HEK293 (cell line): ENCODE measurements at regions not wholly inside any gene's neighbourhood (a gene's known extent, or its start where the extent isn't known, plus 50 kb on each side); places are given as distances from the start of the nearest gene placed in this dataset.

ENCODE experiments used
- CTCF ChIA-PET: fragments of 350-600 bp; formaldehyde crosslinking; extraction: SDS; loops from one replicate; lab custom pipeline; 2021; ENCODE audit warnings: antibody characterized with exemption; lab: Yijun Ruan, JAX
- POLR2A ChIA-PET: fragments of 300-600 bp; formaldehyde crosslinking; extraction: SDS; loops from one replicate; lab custom pipeline; 2020; ENCODE audit warnings: antibody characterized with exemption, inconsistent platforms; lab: Yijun Ruan, JAX
- H3K27ac ChIP-seq: fragments of 200-500 bp; sonication (Bioruptor generic); 2 replicates; pipeline ENCODE4 v1.5.1; 2014; ENCODE audit warnings: low read depth, low read length, control low read depth, inconsistent platforms; ENCODE audit errors: extremely low read depth
- H3K36me3 ChIP-seq, 2 experiments: fragments of 200-500 bp in 1 of 2; sonication (Bioruptor generic) in 1 of 2; 1 replicate in 1 of 2; 2 replicates in 1 of 2; pipeline ENCODE4 v1.5.1; 2014 to 2017; ENCODE audit warnings: inconsistent platforms in 2 of 2, low read length in 2 of 2; ENCODE audit not compliant: control insufficient read depth in 2 of 2, insufficient read depth in 1 of 2
- H3K4me1 ChIP-seq: fragments of 200-500 bp; sonication (Bioruptor generic); 2 replicates; pipeline ENCODE4 v1.5.1; 2014; ENCODE audit warnings: mild to moderate bottlenecking, low read length, inconsistent platforms; ENCODE audit not compliant: control insufficient read depth, insufficient read depth
- H3K4me3 ChIP-seq: 2 replicates; pipeline ENCODE4 v1.5.1; 2011; ENCODE audit warnings: low read depth, mild to moderate bottlenecking, control low read depth, low read length, moderate library complexity
- H3K9me3 ChIP-seq: fragments of 200-500 bp; sonication (Bioruptor generic); 2 replicates; pipeline ENCODE4 v1.5.1; 2014; ENCODE audit warnings: low read depth, low read length, inconsistent platforms; ENCODE audit not compliant: control insufficient read depth, insufficient read depth
- EGR2 ChIP-seq: fragments of 450-650 bp; formaldehyde crosslinking; IDR thresholded peaks from 2 replicates; pipeline ENCODE4 v1.5.1; 2016; ENCODE audit warnings: low read depth, missing biosample characterization, missing genetic modification characterization
- MEIS1 ChIP-seq: sonication (generic); formaldehyde crosslinking; IDR thresholded peaks from 2 replicates; pipeline ENCODE4 v1.8.1; 2022; ENCODE audit warnings: missing genetic modification reagents, mild to moderate bottlenecking, borderline replicate concordance
- OVOL3 ChIP-seq: fragments of 450-650 bp; formaldehyde crosslinking; IDR thresholded peaks from 2 replicates; pipeline ENCODE4 v1.5.1; 2016; ENCODE audit warnings: missing biosample characterization, missing genetic modification characterization
- PATZ1 ChIP-seq: fragments of 450-650 bp; formaldehyde crosslinking; IDR thresholded peaks from 2 replicates; pipeline ENCODE4 v1.5.1; 2016; ENCODE audit warnings: missing biosample characterization, missing genetic modification characterization
- TCF7L2 ChIP-seq: IDR thresholded peaks from 2 replicates; pipeline ENCODE4 v1.6.1; 2011; ENCODE audit warnings: low read depth, mild to moderate bottlenecking, inconsistent platforms, low read length, moderate library complexity, borderline replicate concordance
- ZNF354C ChIP-seq: fragments of 450-650 bp; formaldehyde crosslinking; IDR thresholded peaks from 2 replicates; pipeline ENCODE4 v1.5.1; 2016; ENCODE audit warnings: missing biosample characterization, missing genetic modification characterization, low read depth, borderline replicate concordance
- ZNF585B ChIP-seq: fragments of 450-650 bp; formaldehyde crosslinking; IDR thresholded peaks from 2 replicates; pipeline ENCODE4 v1.5.1; 2016; ENCODE audit warnings: missing biosample characterization, missing genetic modification characterization
- ZNF610 ChIP-seq: fragments of 450-650 bp; formaldehyde crosslinking; IDR thresholded peaks from 2 replicates; pipeline ENCODE4 v1.5.1; 2016; ENCODE audit warnings: missing biosample characterization, missing genetic modification characterization, borderline replicate concordance
- TF ChIP-seq, protein P1 (sequence below): fragments of 450-650 bp; formaldehyde crosslinking; IDR thresholded peaks from 2 replicates; pipeline ENCODE4 v1.5.1; 2016; ENCODE audit warnings: missing biosample characterization, missing genetic modification characterization
- TF ChIP-seq, protein P2 (sequence below): fragments of 450-650 bp; formaldehyde crosslinking; IDR thresholded peaks from 2 replicates; pipeline ENCODE4 v1.5.1; 2016; ENCODE audit warnings: missing biosample characterization, missing genetic modification characterization
- TF ChIP-seq, protein P3 (sequence below): fragments of 450-650 bp; formaldehyde crosslinking; IDR thresholded peaks from 2 replicates; pipeline ENCODE4 v1.5.1; 2016; ENCODE audit warnings: missing biosample characterization, missing genetic modification characterization
- TF ChIP-seq, protein P4 (sequence below): fragments of 450-650 bp; formaldehyde crosslinking; IDR thresholded peaks from 2 replicates; pipeline ENCODE4 v1.5.0; 2017; ENCODE audit warnings: missing biosample characterization, missing genetic modification characterization, borderline replicate concordance

DNA sequence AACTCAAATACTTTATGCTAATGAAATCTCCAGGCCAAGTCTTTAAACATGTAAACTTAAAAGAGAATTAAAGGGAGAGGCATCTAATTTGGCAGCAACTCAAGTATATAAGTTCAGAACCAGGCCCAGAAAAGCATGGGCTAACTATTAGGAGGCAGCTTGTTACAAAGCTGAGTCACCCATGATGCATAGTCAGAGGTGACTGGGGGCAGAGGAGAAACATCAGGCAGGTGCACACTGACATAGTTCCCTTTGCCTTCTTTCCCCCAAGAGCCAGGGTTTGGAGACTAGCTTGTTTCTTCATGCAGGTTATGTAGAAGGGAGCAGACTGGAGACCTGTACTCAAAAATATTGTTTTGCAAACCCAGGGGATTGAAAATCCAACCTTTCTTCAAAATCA lies 619.0 kb downstream of the SOX6 start:
- Histone ChIP-seq H3K9me3 (no peaks in the 10 kb centered on the region), H3K27ac (no peak overlapping the region), H3K36me3 (no peaks in the 10 kb centered on the region), H3K4me1 (no peaks in the 10 kb centered on the region; the same call in 1 of the 2 replicates), H3K4me3 (no peak overlapping the region)
- POLR2A ChIA-PET: no interaction called here
- TF ChIP-seq, protein P1, sequence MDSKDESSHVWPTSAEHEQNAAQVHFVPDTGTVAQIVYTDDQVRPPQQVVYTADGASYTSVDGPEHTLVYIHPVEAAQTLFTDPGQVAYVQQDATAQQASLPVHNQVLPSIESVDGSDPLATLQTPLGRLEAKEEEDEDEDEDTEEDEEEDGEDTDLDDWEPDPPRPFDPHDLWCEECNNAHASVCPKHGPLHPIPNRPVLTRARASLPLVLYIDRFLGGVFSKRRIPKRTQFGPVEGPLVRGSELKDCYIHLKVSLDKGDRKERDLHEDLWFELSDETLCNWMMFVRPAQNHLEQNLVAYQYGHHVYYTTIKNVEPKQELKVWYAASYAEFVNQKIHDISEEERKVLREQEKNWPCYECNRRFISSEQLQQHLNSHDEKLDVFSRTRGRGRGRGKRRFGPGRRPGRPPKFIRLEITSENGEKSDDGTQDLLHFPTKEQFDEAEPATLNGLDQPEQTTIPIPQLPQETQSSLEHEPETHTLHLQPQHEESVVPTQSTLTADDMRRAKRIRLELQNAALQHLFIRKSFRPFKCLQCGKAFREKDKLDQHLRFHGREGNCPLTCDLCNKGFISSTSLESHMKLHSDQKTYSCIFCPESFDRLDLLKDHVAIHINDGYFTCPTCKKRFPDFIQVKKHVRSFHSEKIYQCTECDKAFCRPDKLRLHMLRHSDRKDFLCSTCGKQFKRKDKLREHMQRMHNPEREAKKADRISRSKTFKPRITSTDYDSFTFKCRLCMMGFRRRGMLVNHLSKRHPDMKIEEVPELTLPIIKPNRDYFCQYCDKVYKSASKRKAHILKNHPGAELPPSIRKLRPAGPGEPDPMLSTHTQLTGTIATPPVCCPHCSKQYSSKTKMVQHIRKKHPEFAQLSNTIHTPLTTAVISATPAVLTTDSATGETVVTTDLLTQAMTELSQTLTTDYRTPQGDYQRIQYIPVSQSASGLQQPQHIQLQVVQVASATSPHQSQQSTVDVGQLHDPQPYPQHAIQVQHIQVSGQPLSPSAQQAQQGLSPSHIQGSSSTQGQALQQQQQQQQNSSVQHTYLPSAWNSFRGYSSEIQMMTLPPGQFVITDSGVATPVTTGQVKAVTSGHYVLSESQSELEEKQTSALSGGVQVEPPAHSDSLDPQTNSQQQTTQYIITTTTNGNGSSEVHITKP (tag by site-specific recombination): no peak
- no peak for TF ChIP-seq TCF7L2
- no peak for TF ChIP-seq ZNF585B
- TF ChIP-seq, protein P2, sequence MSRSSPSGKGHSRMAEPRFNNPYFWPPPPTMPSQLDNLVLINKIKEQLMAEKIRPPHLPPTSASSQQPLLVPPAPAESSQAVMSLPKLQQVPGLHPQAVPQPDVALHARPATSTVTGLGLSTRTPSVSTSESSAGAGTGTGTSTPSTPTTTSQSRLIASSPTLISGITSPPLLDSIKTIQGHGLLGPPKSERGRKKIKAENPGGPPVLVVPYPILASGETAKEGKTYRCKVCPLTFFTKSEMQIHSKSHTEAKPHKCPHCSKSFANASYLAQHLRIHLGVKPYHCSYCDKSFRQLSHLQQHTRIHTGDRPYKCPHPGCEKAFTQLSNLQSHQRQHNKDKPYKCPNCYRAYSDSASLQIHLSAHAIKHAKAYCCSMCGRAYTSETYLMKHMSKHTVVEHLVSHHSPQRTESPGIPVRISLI (tag by site-specific recombination): no peak
- no peak for TF ChIP-seq ZNF610 (tag by site-specific recombination)
- TF ChIP-seq, protein P3, sequence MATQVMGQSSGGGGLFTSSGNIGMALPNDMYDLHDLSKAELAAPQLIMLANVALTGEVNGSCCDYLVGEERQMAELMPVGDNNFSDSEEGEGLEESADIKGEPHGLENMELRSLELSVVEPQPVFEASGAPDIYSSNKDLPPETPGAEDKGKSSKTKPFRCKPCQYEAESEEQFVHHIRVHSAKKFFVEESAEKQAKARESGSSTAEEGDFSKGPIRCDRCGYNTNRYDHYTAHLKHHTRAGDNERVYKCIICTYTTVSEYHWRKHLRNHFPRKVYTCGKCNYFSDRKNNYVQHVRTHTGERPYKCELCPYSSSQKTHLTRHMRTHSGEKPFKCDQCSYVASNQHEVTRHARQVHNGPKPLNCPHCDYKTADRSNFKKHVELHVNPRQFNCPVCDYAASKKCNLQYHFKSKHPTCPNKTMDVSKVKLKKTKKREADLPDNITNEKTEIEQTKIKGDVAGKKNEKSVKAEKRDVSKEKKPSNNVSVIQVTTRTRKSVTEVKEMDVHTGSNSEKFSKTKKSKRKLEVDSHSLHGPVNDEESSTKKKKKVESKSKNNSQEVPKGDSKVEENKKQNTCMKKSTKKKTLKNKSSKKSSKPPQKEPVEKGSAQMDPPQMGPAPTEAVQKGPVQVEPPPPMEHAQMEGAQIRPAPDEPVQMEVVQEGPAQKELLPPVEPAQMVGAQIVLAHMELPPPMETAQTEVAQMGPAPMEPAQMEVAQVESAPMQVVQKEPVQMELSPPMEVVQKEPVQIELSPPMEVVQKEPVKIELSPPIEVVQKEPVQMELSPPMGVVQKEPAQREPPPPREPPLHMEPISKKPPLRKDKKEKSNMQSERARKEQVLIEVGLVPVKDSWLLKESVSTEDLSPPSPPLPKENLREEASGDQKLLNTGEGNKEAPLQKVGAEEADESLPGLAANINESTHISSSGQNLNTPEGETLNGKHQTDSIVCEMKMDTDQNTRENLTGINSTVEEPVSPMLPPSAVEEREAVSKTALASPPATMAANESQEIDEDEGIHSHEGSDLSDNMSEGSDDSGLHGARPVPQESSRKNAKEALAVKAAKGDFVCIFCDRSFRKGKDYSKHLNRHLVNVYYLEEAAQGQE (tag by site-specific recombination): no peak
- no peak for TF ChIP-seq PATZ1 (tag by site-specific recombination)
- no peak for TF ChIP-seq MEIS1
- no peak for TF ChIP-seq OVOL3 (tag by site-specific recombination)
- no peak for TF ChIP-seq ZNF354C (tag by site-specific recombination)
- no peak for TF ChIP-seq EGR2 (tag by site-specific recombination)
- TF ChIP-seq, protein P4, sequence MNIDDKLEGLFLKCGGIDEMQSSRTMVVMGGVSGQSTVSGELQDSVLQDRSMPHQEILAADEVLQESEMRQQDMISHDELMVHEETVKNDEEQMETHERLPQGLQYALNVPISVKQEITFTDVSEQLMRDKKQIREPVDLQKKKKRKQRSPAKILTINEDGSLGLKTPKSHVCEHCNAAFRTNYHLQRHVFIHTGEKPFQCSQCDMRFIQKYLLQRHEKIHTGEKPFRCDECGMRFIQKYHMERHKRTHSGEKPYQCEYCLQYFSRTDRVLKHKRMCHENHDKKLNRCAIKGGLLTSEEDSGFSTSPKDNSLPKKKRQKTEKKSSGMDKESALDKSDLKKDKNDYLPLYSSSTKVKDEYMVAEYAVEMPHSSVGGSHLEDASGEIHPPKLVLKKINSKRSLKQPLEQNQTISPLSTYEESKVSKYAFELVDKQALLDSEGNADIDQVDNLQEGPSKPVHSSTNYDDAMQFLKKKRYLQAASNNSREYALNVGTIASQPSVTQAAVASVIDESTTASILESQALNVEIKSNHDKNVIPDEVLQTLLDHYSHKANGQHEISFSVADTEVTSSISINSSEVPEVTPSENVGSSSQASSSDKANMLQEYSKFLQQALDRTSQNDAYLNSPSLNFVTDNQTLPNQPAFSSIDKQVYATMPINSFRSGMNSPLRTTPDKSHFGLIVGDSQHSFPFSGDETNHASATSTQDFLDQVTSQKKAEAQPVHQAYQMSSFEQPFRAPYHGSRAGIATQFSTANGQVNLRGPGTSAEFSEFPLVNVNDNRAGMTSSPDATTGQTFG: no peak
- CTCF ChIA-PET: interaction anchor here (0.7 to 1.5 kb wide), 2 partner anchors 13 to 32 kb away, joined by 3 read pairs; no protein-coding TSS in a partner anchor
